ENCODE measurements at regions not wholly inside any gene's neighbourhood (a gene's known extent, or its start where the extent isn't known, plus 50 kb on each side); places are given as distances from the start of the nearest gene placed in this dataset.

DNA sequence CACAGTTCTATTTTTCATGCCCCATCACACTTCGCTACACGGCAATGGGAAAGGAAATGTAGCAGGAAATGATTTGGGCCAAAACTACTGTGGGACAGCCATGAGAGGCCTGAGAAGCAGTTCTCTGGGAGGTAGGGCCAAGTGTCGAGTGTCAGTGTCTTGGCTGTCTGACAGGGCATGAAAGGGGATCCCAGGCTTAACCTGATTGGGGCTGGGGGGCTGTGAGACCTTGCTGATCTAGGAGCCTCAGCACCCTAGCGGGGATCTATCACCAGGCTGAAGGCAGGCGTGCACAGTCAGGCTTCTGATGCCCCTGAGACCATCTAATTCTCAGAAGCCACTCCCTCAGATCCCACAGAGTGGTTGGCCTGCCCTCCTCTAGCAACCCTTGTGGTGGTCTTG, 58.2 kb upstream of the SLC25A13 start:
- TF ChIP-seq GATA3 (IDR thresholded peaks at IDR 0.05; ENCODE audit: low read depth, low read length) = no peak
- TF ChIP-seq GATA2 (IDR thresholded peaks at IDR 0.05; ENCODE audit: low read depth, low read length) = no peak

Measured in SH-SY5Y (cell line).